ENCODE measurements at regions not wholly inside any gene's neighbourhood (a gene's known extent, or its start where the extent isn't known, plus 50 kb on each side); places are given as distances from the start of the nearest gene placed in this dataset.
"Not testable (repeated sequence)": the region's sequence is repeated elsewhere in the genome, so short reads cannot be mapped to it uniquely, and the experiment has no call there.

- no peak for DNase-seq (ENCODE audit: low spot score)
- in situ Hi-C loops (cut with MboI; ENCODE audit: low sequenced_read_pairs, unreplicated experiment), result no loop called here
- TF ChIP-seq CTCF (IDR thresholded peaks at IDR 0.05; ENCODE audit: borderline replicate concordance, control extremely low read depth, extremely low read depth, insufficient read depth, missing control alignments), result no peak
Measured at GRCh38 chr14:43308421-43309110, 1198.5 kb downstream of the FSCB start.

- no peak for TF ChIP-seq CTCF (IDR thresholded peaks at IDR 0.05; ENCODE audit: borderline replicate concordance, control extremely low read depth, extremely low read depth, insufficient read depth, missing control alignments)
- DNase-seq (ENCODE audit: low spot score), result no peak
- in situ Hi-C loops (cut with MboI; ENCODE audit: low sequenced_read_pairs, unreplicated experiment), result no loop called here
Measured at GRCh38 chr14:43307836-43308235, 1199.2 kb downstream of the FSCB start.

GRCh38 chr14:43306053-43306452 is 1201.0 kb downstream of the FSCB start:
- in situ Hi-C loops (cut with MboI; ENCODE audit: low sequenced_read_pairs, unreplicated experiment), result no loop called here
- TF ChIP-seq CTCF (IDR thresholded peaks at IDR 0.05; ENCODE audit: borderline replicate concordance, control extremely low read depth, extremely low read depth, insufficient read depth, missing control alignments), result no peak
- no peak for DNase-seq (ENCODE audit: low spot score)

GRCh38 chr14:43297794-43298193 is 1209.3 kb downstream of the FSCB start:
- in situ Hi-C loops (cut with MboI; ENCODE audit: low sequenced_read_pairs, unreplicated experiment), result no loop called here
- TF ChIP-seq CTCF (IDR thresholded peaks at IDR 0.05; ENCODE audit: borderline replicate concordance, control extremely low read depth, extremely low read depth, insufficient read depth, missing control alignments), result no peak
- DNase-seq (ENCODE audit: low spot score), result no peak

GRCh38 chr14:43296061-43296460 is 1211.0 kb downstream of the FSCB start:
- DNase-seq (ENCODE audit: low spot score); in situ Hi-C loops (cut with MboI; ENCODE audit: low sequenced_read_pairs, unreplicated experiment): not testable (repeated sequence)

GRCh38 chr14:43285575-43285974 is 1221.5 kb downstream of the FSCB start:
- no peak for DNase-seq (ENCODE audit: low spot score)
- TF ChIP-seq CTCF (IDR thresholded peaks at IDR 0.05; ENCODE audit: borderline replicate concordance, control extremely low read depth, extremely low read depth, insufficient read depth, missing control alignments), result no peak
- in situ Hi-C loops (cut with MboI; ENCODE audit: low sequenced_read_pairs, unreplicated experiment), result no loop called here

GRCh38 chr14:43260056-43260455 is 1247.0 kb downstream of the FSCB start:
- in situ Hi-C loops (cut with MboI; ENCODE audit: low sequenced_read_pairs, unreplicated experiment), result no loop called here
- DNase-seq (ENCODE audit: low spot score), result no peak
- TF ChIP-seq CTCF (IDR thresholded peaks at IDR 0.05; ENCODE audit: borderline replicate concordance, control extremely low read depth, extremely low read depth, insufficient read depth, missing control alignments), result no peak

Data from GM13976 (cell line).